GM23338 (cell line): ENCODE measurements at regions not wholly inside any gene's neighbourhood (a gene's known extent, or its start where the extent isn't known, plus 50 kb on each side); places are given as distances from the start of the nearest gene placed in this dataset.

Source experiments
- ATAC-seq: fragments of 200-7000 bp; cut with Tn5 transposase; 3 replicates; pipeline ENCODE4 v1.9.1; 2020
- DNase-seq: peaks from one replicate; pipeline ENCODE4 v3.0.0-alpha.2; 2015; ENCODE audit warnings: low spot score
- H2AFZ ChIP-seq: fragments of 200-600 bp; sonication (generic); 2 replicates; pipeline ENCODE4 v1.8.0; 2016; ENCODE audit warnings: antibody characterized with exemption, mild to moderate bottlenecking, moderate library complexity
- H3F3A ChIP-seq: fragments of 200-600 bp; sonication (generic); replicated peaks from 2 replicates; pipeline ENCODE4 v1.8.0; 2017; ENCODE audit warnings: antibody characterized with exemption, mixed run types, low read depth
- H3K27ac ChIP-seq: fragments of 200-600 bp; sonication (generic); 2 replicates; pipeline ENCODE4 v1.6.1; 2016; ENCODE audit warnings: low read depth
- H3K27me3 ChIP-seq: fragments of 200-600 bp; sonication (generic); 2 replicates; pipeline ENCODE4 v1.8.0; 2016; ENCODE audit warnings: mild to moderate bottlenecking, mixed run types, moderate library complexity; ENCODE audit not compliant: insufficient read depth
- H3K36me3 ChIP-seq: fragments of 200-600 bp; sonication (generic); 2 replicates; pipeline ENCODE4 v1.8.0; 2016; ENCODE audit warnings: mild to moderate bottlenecking; ENCODE audit not compliant: insufficient read depth
- H3K4me1 ChIP-seq: fragments of 200-600 bp; sonication (generic); 2 replicates; pipeline ENCODE4 v1.8.0; 2016; ENCODE audit warnings: mild to moderate bottlenecking, moderate library complexity; ENCODE audit not compliant: insufficient read depth
- H3K4me2 ChIP-seq: fragments of 200-600 bp; sonication (generic); 2 replicates; pipeline ENCODE4 v1.7.1; 2017; ENCODE audit warnings: mixed run types
- H3K4me3 ChIP-seq: fragments of 200-600 bp; sonication (generic); 2 replicates; pipeline ENCODE4 v1.6.1; 2016; ENCODE audit warnings: mixed run types
- H3K79me2 ChIP-seq: fragments of 200-600 bp; sonication (generic); replicated peaks from 2 replicates; pipeline ENCODE4 v1.8.0; 2017; ENCODE audit warnings: mild to moderate bottlenecking; ENCODE audit not compliant: insufficient read depth
- H3K9me2 ChIP-seq: fragments of 200-600 bp; sonication (generic); 2 replicates; pipeline ENCODE4 v1.8.0; 2017; ENCODE audit not compliant: insufficient read depth
- H4K20me1 ChIP-seq: fragments of 200-600 bp; sonication (generic); replicated peaks from 2 replicates; pipeline ENCODE4 v1.8.0; 2017; ENCODE audit warnings: mild to moderate bottlenecking; ENCODE audit not compliant: insufficient read depth
- H3K27ac Mint-ChIP-seq: 2 replicates; pipeline ENCODE4 v1.8.0; 2020; ENCODE audit warnings: inconsistent platforms, mild to moderate bottlenecking, moderate library complexity, mixed read lengths
- H3K27me3 Mint-ChIP-seq: 3 replicates; pipeline ENCODE4 v1.8.0; 2022; ENCODE audit warnings: low read depth, mild to moderate bottlenecking, moderate library complexity, mixed read lengths, inconsistent platforms; ENCODE audit not compliant: insufficient read depth, poor library complexity
- H3K36me3 Mint-ChIP-seq: 3 replicates; pipeline ENCODE4 v1.8.0; 2021; ENCODE audit warnings: low read depth, mild to moderate bottlenecking, inconsistent platforms, moderate library complexity, mixed read lengths
- H3K4me1 Mint-ChIP-seq: 3 replicates; pipeline ENCODE4 v1.8.0; 2020; ENCODE audit warnings: mild to moderate bottlenecking, inconsistent platforms, mixed read lengths
- H3K4me3 Mint-ChIP-seq: 3 replicates; pipeline ENCODE4 v1.8.0; 2021; ENCODE audit warnings: moderate library complexity, mild to moderate bottlenecking, inconsistent platforms, mixed read lengths
- H3K9me3 Mint-ChIP-seq: 3 replicates; pipeline ENCODE4 v1.8.0; 2020; ENCODE audit warnings: moderate library complexity, mild to moderate bottlenecking, inconsistent platforms, mixed read lengths
- EZH2phosphoT487 ChIP-seq: fragments of 200-600 bp; sonication (generic); IDR thresholded peaks from one replicate; pipeline ENCODE4 v1.8.1; 2018; ENCODE audit warnings: antibody characterized with exemption; ENCODE audit not compliant: unreplicated experiment
- JUNB ChIP-seq: IDR thresholded peaks from one replicate; pipeline ENCODE4 v1.6.1; 2016; ENCODE audit warnings: antibody characterized with exemption; ENCODE audit not compliant: unreplicated experiment
- STAT1 ChIP-seq: IDR thresholded peaks from one replicate; pipeline ENCODE4 v1.6.1; 2016; ENCODE audit warnings: antibody characterized with exemption; ENCODE audit not compliant: unreplicated experiment
- TF ChIP-seq, protein P1 (sequence below), 2 experiments: fragments of 200-600 bp in 1 of 2; sonication (generic) in 1 of 2; conservative IDR thresholded peaks; 2 replicates each; pipeline versions ENCODE4 v1.5.1 to v1.6.1; 2016 to 2017; ENCODE audit warnings: antibody characterized with exemption in 2 of 2, low read depth in 2 of 2, mild to moderate bottlenecking in 2 of 2, moderate library complexity in 1 of 2
- TF ChIP-seq, protein P2 (sequence below): IDR thresholded peaks from one replicate; pipeline ENCODE4 v1.6.1; 2018; ENCODE audit warnings: antibody characterized with exemption; ENCODE audit not compliant: unreplicated experiment
- TF ChIP-seq, protein P3 (sequence below): fragments of 250-450 bp; sonication (Bioruptor Pico); IDR thresholded peaks from 2 replicates; pipeline ENCODE4 v1.5.0; 2020; ENCODE audit warnings: mild to moderate bottlenecking, moderate library complexity

DNA sequence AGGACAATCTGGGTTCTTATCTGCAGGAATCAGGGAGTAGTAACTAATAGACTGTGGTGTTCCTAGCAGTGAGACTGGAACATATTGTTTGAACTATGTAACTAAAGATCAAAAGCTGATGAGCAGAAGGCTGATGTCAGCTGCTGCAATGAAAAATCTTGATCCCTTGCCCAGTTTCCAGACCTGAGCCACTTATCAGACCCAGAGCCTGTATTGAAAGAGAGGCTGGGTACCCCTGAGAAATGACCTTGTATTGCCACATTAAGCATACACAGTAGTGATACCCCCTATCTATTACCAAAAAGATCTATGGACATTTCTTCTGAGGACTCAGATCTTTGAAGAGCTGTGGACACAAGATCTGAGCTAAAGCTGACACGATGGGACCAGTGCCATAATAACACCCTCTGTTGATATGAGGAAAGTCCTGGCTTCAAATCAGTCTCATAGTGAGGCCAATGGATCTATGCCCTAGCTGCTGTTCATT is 178.0 kb upstream of the GALNT2 start:
- no peaks in the 10 kb centered on the region for H3F3A ChIP-seq
- no peak overlapping the region for H3K27ac ChIP-seq
- no peaks in the 10 kb centered on the region for H3K9me2 ChIP-seq
- TF ChIP-seq STAT1 (no peak), JUNB (no peak), EZH2phosphoT487 (no peak)
- TF ChIP-seq, protein P1, sequence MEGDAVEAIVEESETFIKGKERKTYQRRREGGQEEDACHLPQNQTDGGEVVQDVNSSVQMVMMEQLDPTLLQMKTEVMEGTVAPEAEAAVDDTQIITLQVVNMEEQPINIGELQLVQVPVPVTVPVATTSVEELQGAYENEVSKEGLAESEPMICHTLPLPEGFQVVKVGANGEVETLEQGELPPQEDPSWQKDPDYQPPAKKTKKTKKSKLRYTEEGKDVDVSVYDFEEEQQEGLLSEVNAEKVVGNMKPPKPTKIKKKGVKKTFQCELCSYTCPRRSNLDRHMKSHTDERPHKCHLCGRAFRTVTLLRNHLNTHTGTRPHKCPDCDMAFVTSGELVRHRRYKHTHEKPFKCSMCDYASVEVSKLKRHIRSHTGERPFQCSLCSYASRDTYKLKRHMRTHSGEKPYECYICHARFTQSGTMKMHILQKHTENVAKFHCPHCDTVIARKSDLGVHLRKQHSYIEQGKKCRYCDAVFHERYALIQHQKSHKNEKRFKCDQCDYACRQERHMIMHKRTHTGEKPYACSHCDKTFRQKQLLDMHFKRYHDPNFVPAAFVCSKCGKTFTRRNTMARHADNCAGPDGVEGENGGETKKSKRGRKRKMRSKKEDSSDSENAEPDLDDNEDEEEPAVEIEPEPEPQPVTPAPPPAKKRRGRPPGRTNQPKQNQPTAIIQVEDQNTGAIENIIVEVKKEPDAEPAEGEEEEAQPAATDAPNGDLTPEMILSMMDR (conservative IDR thresholded peaks at IDR 0.05; ENCODE audit: low read depth in 2 of 2), result no peak
- TF ChIP-seq, protein P2, sequence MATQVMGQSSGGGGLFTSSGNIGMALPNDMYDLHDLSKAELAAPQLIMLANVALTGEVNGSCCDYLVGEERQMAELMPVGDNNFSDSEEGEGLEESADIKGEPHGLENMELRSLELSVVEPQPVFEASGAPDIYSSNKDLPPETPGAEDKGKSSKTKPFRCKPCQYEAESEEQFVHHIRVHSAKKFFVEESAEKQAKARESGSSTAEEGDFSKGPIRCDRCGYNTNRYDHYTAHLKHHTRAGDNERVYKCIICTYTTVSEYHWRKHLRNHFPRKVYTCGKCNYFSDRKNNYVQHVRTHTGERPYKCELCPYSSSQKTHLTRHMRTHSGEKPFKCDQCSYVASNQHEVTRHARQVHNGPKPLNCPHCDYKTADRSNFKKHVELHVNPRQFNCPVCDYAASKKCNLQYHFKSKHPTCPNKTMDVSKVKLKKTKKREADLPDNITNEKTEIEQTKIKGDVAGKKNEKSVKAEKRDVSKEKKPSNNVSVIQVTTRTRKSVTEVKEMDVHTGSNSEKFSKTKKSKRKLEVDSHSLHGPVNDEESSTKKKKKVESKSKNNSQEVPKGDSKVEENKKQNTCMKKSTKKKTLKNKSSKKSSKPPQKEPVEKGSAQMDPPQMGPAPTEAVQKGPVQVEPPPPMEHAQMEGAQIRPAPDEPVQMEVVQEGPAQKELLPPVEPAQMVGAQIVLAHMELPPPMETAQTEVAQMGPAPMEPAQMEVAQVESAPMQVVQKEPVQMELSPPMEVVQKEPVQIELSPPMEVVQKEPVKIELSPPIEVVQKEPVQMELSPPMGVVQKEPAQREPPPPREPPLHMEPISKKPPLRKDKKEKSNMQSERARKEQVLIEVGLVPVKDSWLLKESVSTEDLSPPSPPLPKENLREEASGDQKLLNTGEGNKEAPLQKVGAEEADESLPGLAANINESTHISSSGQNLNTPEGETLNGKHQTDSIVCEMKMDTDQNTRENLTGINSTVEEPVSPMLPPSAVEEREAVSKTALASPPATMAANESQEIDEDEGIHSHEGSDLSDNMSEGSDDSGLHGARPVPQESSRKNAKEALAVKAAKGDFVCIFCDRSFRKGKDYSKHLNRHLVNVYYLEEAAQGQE, result no peak
- TF ChIP-seq, protein P3, sequence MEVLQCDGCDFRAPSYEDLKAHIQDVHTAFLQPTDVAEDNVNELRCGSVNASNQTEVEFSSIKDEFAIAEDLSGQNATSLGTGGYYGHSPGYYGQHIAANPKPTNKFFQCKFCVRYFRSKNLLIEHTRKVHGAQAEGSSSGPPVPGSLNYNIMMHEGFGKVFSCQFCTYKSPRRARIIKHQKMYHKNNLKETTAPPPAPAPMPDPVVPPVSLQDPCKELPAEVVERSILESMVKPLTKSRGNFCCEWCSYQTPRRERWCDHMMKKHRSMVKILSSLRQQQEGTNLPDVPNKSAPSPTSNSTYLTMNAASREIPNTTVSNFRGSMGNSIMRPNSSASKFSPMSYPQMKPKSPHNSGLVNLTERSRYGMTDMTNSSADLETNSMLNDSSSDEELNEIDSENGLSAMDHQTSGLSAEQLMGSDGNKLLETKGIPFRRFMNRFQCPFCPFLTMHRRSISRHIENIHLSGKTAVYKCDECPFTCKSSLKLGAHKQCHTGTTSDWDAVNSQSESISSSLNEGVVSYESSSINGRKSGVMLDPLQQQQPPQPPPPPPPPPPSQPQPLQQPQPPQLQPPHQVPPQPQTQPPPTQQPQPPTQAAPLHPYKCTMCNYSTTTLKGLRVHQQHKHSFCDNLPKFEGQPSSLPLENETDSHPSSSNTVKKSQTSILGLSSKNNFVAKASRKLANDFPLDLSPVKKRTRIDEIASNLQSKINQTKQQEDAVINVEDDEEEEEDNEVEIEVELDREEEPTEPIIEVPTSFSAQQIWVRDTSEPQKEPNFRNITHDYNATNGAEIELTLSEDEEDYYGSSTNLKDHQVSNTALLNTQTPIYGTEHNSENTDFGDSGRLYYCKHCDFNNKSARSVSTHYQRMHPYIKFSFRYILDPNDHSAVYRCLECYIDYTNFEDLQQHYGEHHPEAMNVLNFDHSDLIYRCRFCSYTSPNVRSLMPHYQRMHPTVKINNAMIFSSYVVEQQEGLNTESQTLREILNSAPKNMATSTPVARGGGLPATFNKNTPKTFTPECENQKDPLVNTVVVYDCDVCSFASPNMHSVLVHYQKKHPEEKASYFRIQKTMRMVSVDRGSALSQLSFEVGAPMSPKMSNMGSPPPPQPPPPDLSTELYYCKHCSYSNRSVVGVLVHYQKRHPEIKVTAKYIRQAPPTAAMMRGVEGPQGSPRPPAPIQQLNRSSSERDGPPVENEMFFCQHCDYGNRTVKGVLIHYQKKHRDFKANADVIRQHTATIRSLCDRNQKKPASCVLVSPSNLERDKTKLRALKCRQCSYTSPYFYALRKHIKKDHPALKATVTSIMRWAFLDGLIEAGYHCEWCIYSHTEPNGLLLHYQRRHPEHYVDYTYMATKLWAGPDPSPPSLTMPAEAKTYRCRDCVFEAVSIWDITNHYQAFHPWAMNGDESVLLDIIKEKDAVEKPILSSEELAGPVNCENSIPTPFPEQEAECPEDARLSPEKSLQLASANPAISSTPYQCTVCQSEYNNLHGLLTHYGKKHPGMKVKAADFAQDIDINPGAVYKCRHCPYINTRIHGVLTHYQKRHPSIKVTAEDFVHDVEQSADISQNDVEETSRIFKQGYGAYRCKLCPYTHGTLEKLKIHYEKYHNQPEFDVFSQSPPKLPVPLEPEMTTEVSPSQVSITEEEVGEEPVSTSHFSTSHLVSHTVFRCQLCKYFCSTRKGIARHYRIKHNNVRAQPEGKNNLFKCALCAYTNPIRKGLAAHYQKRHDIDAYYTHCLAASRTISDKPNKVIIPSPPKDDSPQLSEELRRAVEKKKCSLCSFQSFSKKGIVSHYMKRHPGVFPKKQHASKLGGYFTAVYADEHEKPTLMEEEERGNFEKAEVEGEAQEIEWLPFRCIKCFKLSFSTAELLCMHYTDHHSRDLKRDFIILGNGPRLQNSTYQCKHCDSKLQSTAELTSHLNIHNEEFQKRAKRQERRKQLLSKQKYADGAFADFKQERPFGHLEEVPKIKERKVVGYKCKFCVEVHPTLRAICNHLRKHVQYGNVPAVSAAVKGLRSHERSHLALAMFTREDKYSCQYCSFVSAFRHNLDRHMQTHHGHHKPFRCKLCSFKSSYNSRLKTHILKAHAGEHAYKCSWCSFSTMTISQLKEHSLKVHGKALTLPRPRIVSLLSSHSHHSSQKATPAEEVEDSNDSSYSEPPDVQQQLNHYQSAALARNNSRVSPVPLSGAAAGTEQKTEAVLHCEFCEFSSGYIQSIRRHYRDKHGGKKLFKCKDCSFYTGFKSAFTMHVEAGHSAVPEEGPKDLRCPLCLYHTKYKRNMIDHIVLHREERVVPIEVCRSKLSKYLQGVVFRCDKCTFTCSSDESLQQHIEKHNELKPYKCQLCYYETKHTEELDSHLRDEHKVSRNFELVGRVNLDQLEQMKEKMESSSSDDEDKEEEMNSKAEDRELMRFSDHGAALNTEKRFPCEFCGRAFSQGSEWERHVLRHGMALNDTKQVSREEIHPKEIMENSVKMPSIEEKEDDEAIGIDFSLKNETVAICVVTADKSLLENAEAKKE (CRISPR knock-in tag), result no peak
- DNase-seq, result no peak
- H3K9me3 Mint-ChIP-seq, result no peaks in the 10 kb centered on the region
- no peaks in the 10 kb centered on the region for H3K36me3 Mint-ChIP-seq
- H4K20me1 ChIP-seq, result no peaks in the 10 kb centered on the region
- H2AFZ ChIP-seq, result no peak overlapping the region
- H3K36me3 ChIP-seq, result no peaks in the 10 kb centered on the region
- no peak overlapping the region for H3K4me2 ChIP-seq
- ATAC-seq, result no peak
- H3K27me3 ChIP-seq, result no peaks in the 10 kb centered on the region
- no peak overlapping the region for H3K4me3 Mint-ChIP-seq
- H3K27me3 Mint-ChIP-seq, result no peaks in the 10 kb centered on the region
- no peaks in the 10 kb centered on the region for H3K4me1 ChIP-seq
- H3K4me3 ChIP-seq, result no peak overlapping the region
- H3K4me1 Mint-ChIP-seq, result no peaks in the 10 kb centered on the region
- no peak overlapping the region for H3K27ac Mint-ChIP-seq
- no peaks in the 10 kb centered on the region for H3K79me2 ChIP-seq
